Trophoblast cell (in vitro differentiated cells and primary cell): ENCODE measurements at regions not wholly inside any gene's neighbourhood (a gene's known extent, or its start where the extent isn't known, plus 50 kb on each side); places are given as distances from the start of the nearest gene placed in this dataset.
"Not testable (repeated sequence)": the region's sequence is repeated elsewhere in the genome, so short reads cannot be mapped to it uniquely, and the experiment has no call there.

Source experiments
- DNase-seq, 2 donors: peaks; one replicate each; pipeline ENCODE4 v3.0.0-alpha.2; 2016
- H2AFZ ChIP-seq: 2 replicates; pipeline ENCODE4 v1.6.1; 2013; ENCODE audit warnings: low read length, moderate library complexity, mild to moderate bottlenecking; ENCODE audit not compliant: insufficient read depth, poor library complexity
- H2AK5ac ChIP-seq: 2 replicates; pipeline ENCODE4 v1.6.1; 2013; ENCODE audit warnings: mild to moderate bottlenecking, low read length
- H2BK120ac ChIP-seq: 2 replicates; pipeline ENCODE4 v1.6.1; 2013; ENCODE audit warnings: low read length, mild to moderate bottlenecking, moderate library complexity; ENCODE audit not compliant: insufficient read depth, poor library complexity
- H2BK12ac ChIP-seq: 2 replicates; pipeline ENCODE4 v1.6.1; 2013; ENCODE audit warnings: mild to moderate bottlenecking, low read length, moderate library complexity
- H2BK5ac ChIP-seq: 2 replicates; pipeline ENCODE4 v1.6.1; 2013; ENCODE audit warnings: low read length, low read depth, moderate library complexity, mild to moderate bottlenecking; ENCODE audit not compliant: poor library complexity
- H3K14ac ChIP-seq: 2 replicates; pipeline ENCODE4 v1.6.1; 2013; ENCODE audit warnings: mild to moderate bottlenecking, low read length
- H3K18ac ChIP-seq: 2 replicates; pipeline ENCODE4 v1.6.1; 2013; ENCODE audit warnings: mild to moderate bottlenecking, low read length
- H3K23ac ChIP-seq: 2 replicates; pipeline ENCODE4 v1.6.1; 2013; ENCODE audit warnings: low read length
- H3K27ac ChIP-seq: 2 replicates; pipeline ENCODE4 v1.5.1; 2013; ENCODE audit warnings: low read depth, mild to moderate bottlenecking, inconsistent platforms, low read length, moderate library complexity
- H3K27me3 ChIP-seq: 2 replicates; pipeline ENCODE4 v1.6.1; 2013; ENCODE audit warnings: inconsistent platforms, mild to moderate bottlenecking, low read length, moderate library complexity; ENCODE audit not compliant: insufficient read depth
- H3K36me3 ChIP-seq, 2 experiments: 1 replicate in 1 of 2; 2 replicates in 1 of 2; pipeline ENCODE4 v1.6.1; 2013; ENCODE audit warnings: low read length in 2 of 2, mild to moderate bottlenecking in 2 of 2, moderate library complexity in 1 of 2; ENCODE audit not compliant: insufficient read depth in 2 of 2, control insufficient read depth in 1 of 2
- H3K4ac ChIP-seq: 2 replicates; pipeline ENCODE4 v1.6.1; 2013; ENCODE audit warnings: low read depth, mild to moderate bottlenecking, low read length, moderate library complexity
- H3K4me1 ChIP-seq, 2 experiments: 1 replicate in 1 of 2; 2 replicates in 1 of 2; pipeline ENCODE4 v1.6.1; 2013; ENCODE audit warnings: low read length in 2 of 2, mild to moderate bottlenecking in 2 of 2, moderate library complexity in 1 of 2; ENCODE audit not compliant: insufficient read depth in 2 of 2, control insufficient read depth in 1 of 2
- H3K4me2 ChIP-seq: 2 replicates; pipeline ENCODE4 v1.6.1; 2013; ENCODE audit warnings: inconsistent platforms, mild to moderate bottlenecking, low read length, moderate library complexity
- H3K4me3 ChIP-seq: 2 replicates; pipeline ENCODE4 v1.5.1; 2013; ENCODE audit warnings: mild to moderate bottlenecking, low read depth, low read length, inconsistent platforms
- H3K79me1 ChIP-seq: one replicate; pipeline ENCODE4 v1.6.1; 2013; ENCODE audit warnings: low read length
- H3K79me2 ChIP-seq: 2 replicates; pipeline ENCODE4 v1.6.1; 2013; ENCODE audit warnings: low read length, mild to moderate bottlenecking; ENCODE audit not compliant: control insufficient read depth, insufficient read depth, poor library complexity
- H3K9ac ChIP-seq: 2 replicates; pipeline ENCODE4 v1.6.1; 2013; ENCODE audit warnings: mild to moderate bottlenecking, low read length
- H3K9me3 ChIP-seq: 2 replicates; pipeline ENCODE4 v1.6.1; 2013; ENCODE audit warnings: low read depth, mild to moderate bottlenecking, control low read depth, inconsistent platforms, low read length; ENCODE audit not compliant: insufficient read depth
- H4K12ac ChIP-seq: 2 replicates; pipeline ENCODE4 v1.6.1; 2013; ENCODE audit warnings: low read depth, mild to moderate bottlenecking, low read length, moderate library complexity
- H4K8ac ChIP-seq: 2 replicates; pipeline ENCODE4 v1.6.1; 2013; ENCODE audit warnings: low read depth, mild to moderate bottlenecking, low read length, moderate library complexity
- H4K91ac ChIP-seq: one replicate; pipeline ENCODE4 v1.6.1; 2013; ENCODE audit warnings: low read depth, mild to moderate bottlenecking, low read length, moderate library complexity
- WGBS: extraction: QIAGEN DNeasy Blood & Tissue Kit; methylation state at CpG from one replicate; pipeline ENCODE4 v1.1.7; 2013; ENCODE audit warnings: missing lambda C conversion rate; ENCODE audit not compliant: insufficient read length, insufficient coverage; ENCODE audit errors: extremely low coverage; 5-methylcytosine and 5-hydroxymethylcytosine counted together

DNA sequence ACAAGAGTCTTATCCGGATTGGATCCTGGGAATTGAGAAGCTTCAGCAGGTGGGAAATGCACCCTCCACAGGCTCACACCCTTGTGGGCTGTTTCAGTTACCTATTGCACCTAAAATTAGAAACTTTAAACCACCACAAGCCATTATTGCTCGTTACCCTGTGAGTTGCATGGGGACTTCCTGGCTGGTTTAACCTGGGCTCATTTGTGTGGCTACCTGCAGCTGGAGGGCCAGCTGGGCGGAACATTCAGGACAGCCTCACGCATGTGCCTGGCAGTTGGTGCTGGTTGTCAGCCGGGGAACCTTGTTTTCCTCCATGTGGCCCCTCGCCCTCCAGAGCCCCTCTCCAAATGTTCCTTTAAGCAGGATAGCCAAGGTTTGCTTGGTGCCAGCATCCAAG, 118.5 kb upstream of the DEFB108B start:
- not testable (repeated sequence) for H3K79me1 ChIP-seq, H2BK5ac ChIP-seq, H3K4me2 ChIP-seq, H2AFZ ChIP-seq, H4K8ac ChIP-seq, H2BK12ac ChIP-seq, H3K4me1 ChIP-seq, H4K91ac ChIP-seq, H3K9me3 ChIP-seq, H3K4me3 ChIP-seq, H3K9ac ChIP-seq, H3K27ac ChIP-seq, H3K36me3 ChIP-seq, H3K14ac ChIP-seq, H2BK120ac ChIP-seq, H3K18ac ChIP-seq, H3K79me2 ChIP-seq, H3K27me3 ChIP-seq, H3K23ac ChIP-seq, H4K12ac ChIP-seq, DNase-seq, H3K4ac ChIP-seq, H2AK5ac ChIP-seq
- WGBS, result no CpG with 5 or more reads among the region's 6 CpGs

DNA sequence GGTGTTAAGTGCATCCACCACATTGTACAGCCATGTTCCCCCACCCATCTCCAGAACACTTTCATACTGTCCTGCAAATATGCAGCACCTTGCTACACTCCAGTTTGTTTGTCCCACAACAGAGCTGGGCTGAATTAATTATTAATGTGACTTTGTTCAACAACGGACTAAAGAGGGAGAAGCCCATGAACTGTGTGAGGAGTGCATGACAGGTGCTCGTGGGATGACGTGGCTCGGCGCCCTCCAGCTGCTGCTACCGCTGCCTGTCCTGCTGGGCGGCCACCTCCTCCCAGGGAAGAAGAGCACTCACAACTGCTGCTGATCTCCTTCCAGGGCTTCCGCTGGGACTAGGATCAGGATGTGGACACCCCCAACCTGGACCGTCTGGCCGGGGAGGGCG, 111.2 kb upstream of the DEFB108B start:
- H3K4me1 ChIP-seq, result not testable (repeated sequence)

DNA sequence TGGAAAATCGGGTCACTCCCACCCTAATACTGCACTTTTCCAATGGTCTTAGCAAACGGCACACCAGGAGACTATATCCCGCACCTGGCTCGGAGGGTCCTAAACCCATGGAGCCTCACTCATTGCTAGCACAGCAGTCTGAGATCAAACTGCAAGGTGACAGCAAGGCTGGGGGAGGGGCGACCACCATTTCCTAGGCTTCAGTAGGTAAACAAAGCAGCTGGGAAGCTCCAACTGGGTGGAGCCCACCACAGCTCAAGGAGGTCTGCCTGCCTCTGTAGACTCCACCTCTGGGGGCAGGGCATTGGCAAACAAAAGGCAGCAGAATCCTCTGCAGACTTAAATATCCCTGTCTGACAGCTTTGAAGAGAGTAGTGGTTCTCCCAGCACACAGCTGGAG, 109.0 kb upstream of the DEFB108B start:
- H3K27ac ChIP-seq, H3K18ac ChIP-seq, H2BK5ac ChIP-seq, H3K4me3 ChIP-seq, H4K12ac ChIP-seq, H3K27me3 ChIP-seq, H3K79me2 ChIP-seq, H2AK5ac ChIP-seq, H2AFZ ChIP-seq, H4K8ac ChIP-seq, H4K91ac ChIP-seq, H3K9me3 ChIP-seq, H3K14ac ChIP-seq, H3K23ac ChIP-seq, H2BK12ac ChIP-seq, DNase-seq, H3K4me2 ChIP-seq, H3K36me3 ChIP-seq, H2BK120ac ChIP-seq, H3K4ac ChIP-seq, H3K9ac ChIP-seq, H3K79me1 ChIP-seq, H3K4me1 ChIP-seq: not testable (repeated sequence)
- no CpG with 5 or more reads among the region's 5 CpGs for WGBS

More for the DNA sequence above, 111.2 kb upstream of the DEFB108B start:
- H3K79me1 ChIP-seq, H3K18ac ChIP-seq, H3K79me2 ChIP-seq, H2BK120ac ChIP-seq, H3K36me3 ChIP-seq, H3K23ac ChIP-seq, H3K27me3 ChIP-seq, H4K91ac ChIP-seq, DNase-seq, H2AK5ac ChIP-seq, H4K8ac ChIP-seq, H2AFZ ChIP-seq, H3K9ac ChIP-seq, H3K14ac ChIP-seq, H3K27ac ChIP-seq, H3K4me2 ChIP-seq, H3K4me3 ChIP-seq, H2BK5ac ChIP-seq, H2BK12ac ChIP-seq, H4K12ac ChIP-seq, H3K4ac ChIP-seq, H3K9me3 ChIP-seq: not testable (repeated sequence)
- no CpG with 5 or more reads among the region's 11 CpGs for WGBS

DNA sequence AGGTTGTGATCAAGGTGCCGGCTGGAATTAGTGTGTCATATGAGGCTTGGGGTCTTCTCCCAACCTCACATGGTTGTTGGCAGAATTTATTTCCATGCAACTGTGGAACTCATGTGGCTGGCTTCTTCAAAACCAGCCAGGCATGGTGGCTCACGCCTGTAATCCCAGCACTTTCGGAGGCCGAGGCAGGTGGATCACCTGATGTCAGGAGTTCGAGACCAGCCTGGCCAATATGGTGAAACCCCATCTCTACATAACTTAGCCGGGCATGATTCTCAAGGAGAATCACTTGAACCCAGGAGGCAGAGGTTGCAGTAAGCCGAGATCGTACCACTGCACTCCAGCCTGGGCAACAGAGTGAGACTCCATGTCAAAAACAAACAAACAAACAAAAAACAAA, 102.3 kb upstream of the DEFB108B start:
- not testable (repeated sequence) for H3K36me3 ChIP-seq, H2BK12ac ChIP-seq, H3K9me3 ChIP-seq, H3K27ac ChIP-seq, H4K91ac ChIP-seq, H3K18ac ChIP-seq, H3K79me2 ChIP-seq, H2AFZ ChIP-seq, H3K4me2 ChIP-seq, H4K12ac ChIP-seq, H3K79me1 ChIP-seq, H3K4ac ChIP-seq, H4K8ac ChIP-seq, H3K4me3 ChIP-seq, H3K14ac ChIP-seq, H2AK5ac ChIP-seq, H3K23ac ChIP-seq, H3K9ac ChIP-seq, H3K27me3 ChIP-seq, H3K4me1 ChIP-seq, H2BK5ac ChIP-seq, H2BK120ac ChIP-seq, DNase-seq
- WGBS, result no CpG with 5 or more reads among the region's 8 CpGs
